ENCODE measurements at regions not wholly inside any gene's neighbourhood (a gene's known extent, or its start where the extent isn't known, plus 50 kb on each side); places are given as distances from the start of the nearest gene placed in this dataset.

- Histone ChIP-seq H3K4me3 (ENCODE audit: insufficient read depth, low read depth, low read length) (no peak overlapping the region), H3K4me2 (ENCODE audit: low read length) (no peak overlapping the region), H4K20me1 (ENCODE audit: insufficient read depth, low read length) (no peaks in the 10 kb centered on the region), H3K9me3 (ENCODE audit: insufficient read depth, low read depth, low read length) (no peaks in the 10 kb centered on the region), H2AFZ (ENCODE audit: low read depth, low read length) (no peak overlapping the region), H3K4me1 (ENCODE audit: insufficient read depth, low read length) (peaks cover 5% of the 10 kb centered on the region), H3K27me3 (ENCODE audit: insufficient read depth, low read length) (no peaks in the 10 kb centered on the region), H3K9ac (ENCODE audit: low read length) (no peak overlapping the region), H3K79me2 (ENCODE audit: insufficient read depth, low read length) (no peaks in the 10 kb centered on the region), H3K27ac (ENCODE audit: low read depth, low read length) (no peak overlapping the region), H3K36me3 (ENCODE audit: insufficient read depth, low read length) (no peaks in the 10 kb centered on the region)
- no peak overlapping the region for H3K27ac Mint-ChIP-seq (ENCODE audit: unreplicated experiment)
- no peak overlapping the region for H3K4me3 Mint-ChIP-seq (ENCODE audit: unreplicated experiment)
- H3K36me3 Mint-ChIP-seq (ENCODE audit: low read depth, unreplicated experiment): peaks cover 2% of the 10 kb centered on the region
- DNase-seq (ENCODE audit: low read depth) (no peak), FAIRE-seq (no peak)
- H3K9me3 Mint-ChIP-seq (ENCODE audit: unreplicated experiment): no peaks in the 10 kb centered on the region
- no peak for TF ChIP-seq EZH2 (IDR thresholded peaks at IDR 0.05; ENCODE audit: insufficient read depth, low read length)
- TF ChIP-seq CTCF (IDR thresholded peaks at IDR 0.05; ENCODE audit: insufficient read depth, low read depth, low read length): no peak
- H3K4me1 Mint-ChIP-seq (ENCODE audit: low read depth, unreplicated experiment): peaks cover 5% of the 10 kb centered on the region
- peaks cover 8% of the 10 kb centered on the region for H3K27me3 Mint-ChIP-seq (ENCODE audit: low read depth, unreplicated experiment)
These were observed 389.5 kb upstream of the TNP1 start for GRCh38 chr2:217249121-217250012.

DNA sequence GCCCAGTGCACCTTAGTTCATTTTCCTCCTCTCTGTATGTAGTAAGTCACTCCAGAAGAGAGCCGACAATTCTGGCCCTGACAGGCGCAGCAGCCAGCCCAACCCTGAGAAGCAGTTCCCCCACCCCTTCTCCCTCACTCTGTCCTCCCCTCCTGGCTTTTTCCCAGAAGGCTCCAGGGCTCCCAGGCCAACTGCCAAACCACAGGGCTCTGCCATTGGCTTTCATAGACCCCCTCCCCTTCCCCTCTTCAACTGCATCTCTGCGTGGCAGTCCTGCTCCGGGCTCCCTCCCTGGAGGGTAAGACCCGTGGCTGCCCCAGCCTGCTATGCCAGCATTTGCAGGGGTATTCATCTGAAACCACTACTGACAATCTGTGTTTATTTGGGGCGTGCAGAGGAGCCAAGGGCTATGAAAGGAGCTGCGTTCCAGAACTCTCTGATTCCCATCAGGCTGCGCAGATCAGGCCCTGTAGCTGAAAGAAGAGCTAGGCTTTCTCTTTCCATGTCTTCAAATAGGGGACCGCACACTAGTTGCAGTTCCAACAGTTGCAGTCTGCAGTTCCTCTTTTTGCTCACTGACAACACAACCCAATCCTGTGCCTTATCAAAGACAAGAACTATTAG, 388.6 kb upstream of the TNP1 start:
- peak overlapping the region; percentile 50 for H3K4me2 ChIP-seq (ENCODE audit: low read length)
- H3K27ac ChIP-seq (ENCODE audit: low read depth, low read length): no peak overlapping the region
- no peaks in the 10 kb centered on the region for H3K27me3 ChIP-seq (ENCODE audit: insufficient read depth, low read length)
- peaks cover 5% of the 10 kb centered on the region for H3K4me1 Mint-ChIP-seq (ENCODE audit: low read depth, unreplicated experiment)
- H3K27ac Mint-ChIP-seq (ENCODE audit: unreplicated experiment): no peak overlapping the region
- peak; percentile 78 for DNase-seq (ENCODE audit: low read depth)
- H3K36me3 Mint-ChIP-seq (ENCODE audit: low read depth, unreplicated experiment): peaks cover 2% of the 10 kb centered on the region
- H3K4me3 ChIP-seq (ENCODE audit: insufficient read depth, low read depth, low read length): no peak overlapping the region
- no peaks in the 10 kb centered on the region for H4K20me1 ChIP-seq (ENCODE audit: insufficient read depth, low read length)
- H3K4me3 Mint-ChIP-seq (ENCODE audit: unreplicated experiment): no peak overlapping the region
- no peak overlapping the region for H3K9ac ChIP-seq (ENCODE audit: low read length)
- H3K79me2 ChIP-seq (ENCODE audit: insufficient read depth, low read length): no peaks in the 10 kb centered on the region
- H3K36me3 ChIP-seq (ENCODE audit: insufficient read depth, low read length): no peaks in the 10 kb centered on the region
- peaks cover 5% of the 10 kb centered on the region for H3K27me3 Mint-ChIP-seq (ENCODE audit: low read depth, unreplicated experiment)
- H3K4me1 ChIP-seq (ENCODE audit: insufficient read depth, low read length): peaks cover 5% of the 10 kb centered on the region
- peak overlapping the region; percentile 52 for H2AFZ ChIP-seq (ENCODE audit: low read depth, low read length)
- no peaks in the 10 kb centered on the region for H3K9me3 Mint-ChIP-seq (ENCODE audit: unreplicated experiment)
- TF ChIP-seq EZH2 (IDR thresholded peaks at IDR 0.05; ENCODE audit: insufficient read depth, low read length): no peak
- FAIRE-seq: no peak
- H3K9me3 ChIP-seq (ENCODE audit: insufficient read depth, low read depth, low read length): no peaks in the 10 kb centered on the region

DNA sequence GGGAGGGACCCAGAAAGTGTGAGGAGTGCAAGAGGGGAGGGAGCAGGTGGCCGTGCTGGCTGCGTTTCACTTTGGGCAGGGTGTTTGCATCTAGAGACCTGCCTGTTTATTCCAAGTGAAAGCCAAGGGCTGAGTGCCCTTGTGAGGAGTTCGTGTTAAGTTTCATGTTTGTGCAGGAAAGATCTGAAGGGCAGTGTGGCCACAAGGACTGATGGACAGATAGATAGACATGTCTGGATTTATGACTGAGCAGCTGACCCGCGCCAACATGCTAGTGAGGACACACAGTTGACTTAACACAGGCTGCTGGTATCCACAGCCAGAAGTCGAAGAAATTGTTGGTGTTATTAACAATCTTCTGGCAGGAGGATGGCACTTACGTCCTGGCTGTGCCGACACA, 387.6 kb upstream of the TNP1 start:
- H3K27ac Mint-ChIP-seq (ENCODE audit: unreplicated experiment): no peak overlapping the region
- H3K9me3 Mint-ChIP-seq (ENCODE audit: unreplicated experiment): no peaks in the 10 kb centered on the region
- no peak overlapping the region for H3K4me3 ChIP-seq (ENCODE audit: insufficient read depth, low read depth, low read length)
- TF ChIP-seq CTCF (IDR thresholded peaks at IDR 0.05; ENCODE audit: insufficient read depth, low read depth, low read length) (no peak), EZH2 (IDR thresholded peaks at IDR 0.05; ENCODE audit: insufficient read depth, low read length) (no peak)
- H3K79me2 ChIP-seq (ENCODE audit: insufficient read depth, low read length): no peaks in the 10 kb centered on the region
- FAIRE-seq: no peak
- peaks cover 5% of the 10 kb centered on the region for H3K27me3 Mint-ChIP-seq (ENCODE audit: low read depth, unreplicated experiment)
- H3K27me3 ChIP-seq (ENCODE audit: insufficient read depth, low read length): no peaks in the 10 kb centered on the region
- peaks cover 2% of the 10 kb centered on the region for H3K36me3 Mint-ChIP-seq (ENCODE audit: low read depth, unreplicated experiment)
- H3K4me1 Mint-ChIP-seq (ENCODE audit: low read depth, unreplicated experiment): peaks cover 5% of the 10 kb centered on the region
- no peak for DNase-seq (ENCODE audit: low read depth)
- no peak overlapping the region for H2AFZ ChIP-seq (ENCODE audit: low read depth, low read length)
- H3K36me3 ChIP-seq (ENCODE audit: insufficient read depth, low read length): no peaks in the 10 kb centered on the region
- no peak overlapping the region for H3K27ac ChIP-seq (ENCODE audit: low read depth, low read length)
- no peaks in the 10 kb centered on the region for H4K20me1 ChIP-seq (ENCODE audit: insufficient read depth, low read length)
- no peak overlapping the region for H3K9ac ChIP-seq (ENCODE audit: low read length)
- no peak overlapping the region for H3K4me3 Mint-ChIP-seq (ENCODE audit: unreplicated experiment)
- H3K9me3 ChIP-seq (ENCODE audit: insufficient read depth, low read depth, low read length): no peaks in the 10 kb centered on the region
- H3K4me1 ChIP-seq (ENCODE audit: insufficient read depth, low read length): peaks cover 5% of the 10 kb centered on the region
- no peak overlapping the region for H3K4me2 ChIP-seq (ENCODE audit: low read length)
